NCI-H226 (cell line): ENCODE measurements at regions not wholly inside any gene's neighbourhood (a gene's known extent, or its start where the extent isn't known, plus 50 kb on each side); places are given as distances from the start of the nearest gene placed in this dataset.

Source experiments
- DNase-seq: peaks from one replicate; pipeline ENCODE4 v3.0.0-alpha.2; 2015

GRCh38 chr3:152959307-152959706 is 124.4 kb downstream of the P2RY1 start:
- no peak for DNase-seq

- DNase-seq = peak; percentile 19
These were observed 125.8 kb downstream of the P2RY1 start for GRCh38 chr3:152960684-152961083.

GRCh38 chr3:152961323-152961722 is 126.4 kb downstream of the P2RY1 start:
- DNase-seq = no peak

- DNase-seq = no peak
These were observed 130.1 kb downstream of the P2RY1 start for GRCh38 chr3:152964911-152965609.

GRCh38 chr3:152968388-152969024 is 133.6 kb downstream of the P2RY1 start:
- DNase-seq = no peak

- DNase-seq = no peak
These were observed 134.8 kb downstream of the P2RY1 start for GRCh38 chr3:152969557-152970300.

GRCh38 chr3:152970851-152971250 is 135.9 kb downstream of the P2RY1 start:
- no peak for DNase-seq

- DNase-seq = no peak
These were observed 136.9 kb downstream of the P2RY1 start for GRCh38 chr3:152971880-152972279.

GRCh38 chr3:152973575-152973974 is 138.6 kb downstream of the P2RY1 start:
- DNase-seq = no peak

GRCh38 chr3:152976239-152976638 is 141.3 kb downstream of the P2RY1 start:
- no peak for DNase-seq

- no peak for DNase-seq
These were observed 142.4 kb downstream of the P2RY1 start for GRCh38 chr3:152977366-152977765.

- DNase-seq = no peak
These were observed 143.2 kb downstream of the P2RY1 start for GRCh38 chr3:152978152-152978551.

- no peak for DNase-seq
These were observed 162.6 kb downstream of the P2RY1 start for GRCh38 chr3:152997526-152997925.

- no peak for DNase-seq
These were observed 163.4 kb upstream of the RAP2B start for GRCh38 chr3:152998591-152998990.

GRCh38 chr3:153000325-153000724 is 161.7 kb upstream of the RAP2B start:
- DNase-seq = no peak

- no peak for DNase-seq
These were observed 160.6 kb upstream of the RAP2B start for GRCh38 chr3:153001210-153002078.

- no peak for DNase-seq
These were observed 158.6 kb upstream of the RAP2B start for GRCh38 chr3:153003441-153003840.

- no peak for DNase-seq
These were observed 158.2 kb upstream of the RAP2B start for GRCh38 chr3:153003862-153004261.

GRCh38 chr3:153008226-153008625 is 153.8 kb upstream of the RAP2B start:
- DNase-seq = no peak

GRCh38 chr3:153023896-153024295 is 138.1 kb upstream of the RAP2B start:
- DNase-seq = no peak

GRCh38 chr3:153026026-153026425 is 136.0 kb upstream of the RAP2B start:
- no peak for DNase-seq

GRCh38 chr3:153028381-153028780 is 133.6 kb upstream of the RAP2B start:
- DNase-seq = no peak

- peak; percentile 57 for DNase-seq
These were observed 132.7 kb upstream of the RAP2B start for GRCh38 chr3:153029350-153029749.
